HG02798 (cell line): ENCODE measurements at regions not wholly inside any gene's neighbourhood (a gene's known extent, or its start where the extent isn't known, plus 50 kb on each side); places are given as distances from the start of the nearest gene placed in this dataset.
"Not testable (repeated sequence)": the region's sequence is repeated elsewhere in the genome, so short reads cannot be mapped to it uniquely, and the experiment has no call there.

Source experiments
- ATAC-seq: cut with Tn5 transposase; IDR thresholded peaks from one replicate; pipeline ENCODE4 v1.9.1; 2021; ENCODE audit warnings: mild to moderate bottlenecking; ENCODE audit not compliant: unreplicated experiment, poor library complexity

GRCh38 chr17:33983824-33984574 lies 271.1 kb upstream of the CCL2 start:
- ATAC-seq: no peak

- ATAC-seq: no peak
These were observed 269.0 kb upstream of the CCL2 start for GRCh38 chr17:33986088-33986487.

GRCh38 chr17:33986566-33986965 lies 268.5 kb upstream of the CCL2 start:
- no peak for ATAC-seq

GRCh38 chr17:33987162-33987561 lies 267.9 kb upstream of the CCL2 start:
- no peak for ATAC-seq

GRCh38 chr17:33989361-33990148 lies 265.5 kb upstream of the CCL2 start:
- ATAC-seq: no peak

GRCh38 chr17:33990943-33991706 lies 264.0 kb upstream of the CCL2 start:
- no peak for ATAC-seq

GRCh38 chr17:33992113-33992512 lies 263.0 kb upstream of the CCL2 start:
- ATAC-seq: no peak

GRCh38 chr17:34000639-34001038 lies 254.4 kb upstream of the CCL2 start:
- ATAC-seq: no peak

GRCh38 chr17:34001246-34001645 lies 253.8 kb upstream of the CCL2 start:
- no peak for ATAC-seq

GRCh38 chr17:34006126-34006525 lies 249.0 kb upstream of the CCL2 start:
- no peak for ATAC-seq

GRCh38 chr17:34008125-34008524 lies 247.0 kb upstream of the CCL2 start:
- ATAC-seq: no peak

- no peak for ATAC-seq
These were observed 245.2 kb upstream of the CCL2 start for GRCh38 chr17:34009912-34010311.

- no peak for ATAC-seq
These were observed 244.6 kb upstream of the CCL2 start for GRCh38 chr17:34010534-34010933.

GRCh38 chr17:34011599-34011998 lies 243.5 kb upstream of the CCL2 start:
- no peak for ATAC-seq

- no peak for ATAC-seq
These were observed 242.2 kb upstream of the CCL2 start for GRCh38 chr17:34012709-34013375.

GRCh38 chr17:34015253-34015652 lies 239.8 kb upstream of the CCL2 start:
- no peak for ATAC-seq

GRCh38 chr17:34024386-34024785 lies 230.7 kb upstream of the CCL2 start:
- ATAC-seq: no peak

GRCh38 chr17:34024806-34025551 lies 230.1 kb upstream of the CCL2 start:
- ATAC-seq: no peak

GRCh38 chr17:34030601-34031000 lies 224.5 kb upstream of the CCL2 start:
- ATAC-seq: not testable (repeated sequence)

GRCh38 chr17:34032305-34032704 lies 222.8 kb upstream of the CCL2 start:
- not testable (repeated sequence) for ATAC-seq
